ENCODE measurements at regions not wholly inside any gene's neighbourhood (a gene's known extent, or its start where the extent isn't known, plus 50 kb on each side); places are given as distances from the start of the nearest gene placed in this dataset.

- no peak for TF ChIP-seq CTCF (IDR thresholded peaks at IDR 0.05)
- no peaks in the 10 kb centered on the region for H3K4me1 ChIP-seq (ENCODE audit: low read depth)
- intact Hi-C loops (cut with DNase I, micrococcal nuclease), result no loop called here
- no peak overlapping the region for H3K4me3 ChIP-seq
- H3K9me3 ChIP-seq, result no peaks in the 10 kb centered on the region
- ATAC-seq (no peak), DNase-seq (no peak)
- H3K36me3 ChIP-seq (ENCODE audit: low read depth), result no peaks in the 10 kb centered on the region
These were observed 116.1 kb upstream of the MYOCD start for GRCh38 chr17:12549499-12550041.

GRCh38 chr17:12553625-12554024 lies 112.1 kb upstream of the MYOCD start:
- Histone ChIP-seq H3K4me3 (no peak overlapping the region), H3K4me1 (ENCODE audit: low read depth) (no peaks in the 10 kb centered on the region), H3K36me3 (ENCODE audit: low read depth) (no peaks in the 10 kb centered on the region), H3K9me3 (no peaks in the 10 kb centered on the region)
- DNase-seq (no peak), ATAC-seq (no peak)
- no peak for TF ChIP-seq CTCF (IDR thresholded peaks at IDR 0.05)
- intact Hi-C loops (cut with DNase I, micrococcal nuclease), result no loop called here

- Histone ChIP-seq H3K4me3 (no peak overlapping the region), H3K36me3 (ENCODE audit: low read depth) (no peaks in the 10 kb centered on the region), H3K9me3 (no peaks in the 10 kb centered on the region), H3K4me1 (ENCODE audit: low read depth) (no peaks in the 10 kb centered on the region)
- ATAC-seq (no peak), DNase-seq (no peak)
- intact Hi-C loops (cut with DNase I, micrococcal nuclease), result no loop called here
- TF ChIP-seq CTCF (IDR thresholded peaks at IDR 0.05), result no peak
These were observed 111.4 kb upstream of the MYOCD start for GRCh38 chr17:12554251-12554650.

- no peak for ATAC-seq
- TF ChIP-seq CTCF (IDR thresholded peaks at IDR 0.05), result no peak
- Histone ChIP-seq H3K36me3 (ENCODE audit: low read depth) (no peaks in the 10 kb centered on the region), H3K9me3 (no peaks in the 10 kb centered on the region), H3K4me3 (no peak overlapping the region), H3K4me1 (ENCODE audit: low read depth) (no peaks in the 10 kb centered on the region)
- intact Hi-C loops (cut with DNase I, micrococcal nuclease), result no loop called here
- DNase-seq, result no peak
These were observed 99.4 kb upstream of the MYOCD start for GRCh38 chr17:12566291-12566690.

GRCh38 chr17:12567077-12568053 lies 98.3 kb upstream of the MYOCD start:
- no peaks in the 10 kb centered on the region for H3K4me1 ChIP-seq (ENCODE audit: low read depth)
- DNase-seq (no peak), ATAC-seq (no peak)
- no peaks in the 10 kb centered on the region for H3K36me3 ChIP-seq (ENCODE audit: low read depth)
- no peaks in the 10 kb centered on the region for H3K9me3 ChIP-seq
- intact Hi-C loops (cut with DNase I, micrococcal nuclease), result no loop called here
- no peak for TF ChIP-seq CTCF (IDR thresholded peaks at IDR 0.05)
- no peak overlapping the region for H3K4me3 ChIP-seq
